ENCODE measurements at regions not wholly inside any gene's neighbourhood (a gene's known extent, or its start where the extent isn't known, plus 50 kb on each side); places are given as distances from the start of the nearest gene placed in this dataset.
"Not testable (repeated sequence)": the region's sequence is repeated elsewhere in the genome, so short reads cannot be mapped to it uniquely, and the experiment has no call there.

- peak in 1 of 2 experiments; percentile 10 for DNase-seq
These were observed 177.1 kb downstream of the RNF144A start for GRCh38 chr2:7094231-7094741.

- no peak for DNase-seq
These were observed 179.6 kb downstream of the RNF144A start for GRCh38 chr2:7096726-7097352.

GRCh38 chr2:7097353-7097895, 180.2 kb downstream of the RNF144A start:
- peak; percentile 94 to 99 for DNase-seq

GRCh38 chr2:7098816-7099215, 181.6 kb downstream of the RNF144A start:
- peak; percentile 40 to 67 for DNase-seq

DNA sequence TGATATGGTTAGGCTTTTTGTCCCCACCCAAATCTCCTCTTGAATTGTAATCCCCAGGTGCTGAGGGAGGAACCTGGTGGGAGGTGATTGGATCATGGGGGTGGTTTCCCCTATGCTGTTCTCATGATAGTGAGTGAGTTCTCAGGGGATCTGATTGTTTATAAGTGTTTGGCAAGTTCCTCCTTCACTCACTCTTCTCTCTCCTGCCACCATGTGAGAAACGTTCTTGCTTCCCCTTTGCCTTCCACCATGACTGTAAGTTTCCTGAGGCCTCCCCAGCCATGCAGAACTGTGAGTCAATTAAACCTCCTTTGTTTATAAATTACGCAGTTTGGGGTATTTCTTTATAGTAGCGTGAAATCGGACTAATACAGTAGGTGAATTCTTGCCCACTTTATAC, 182.5 kb downstream of the RNF144A start:
- not testable (repeated sequence) for DNase-seq

GRCh38 chr2:7102826-7103225, 185.6 kb downstream of the RNF144A start:
- DNase-seq, result no peak

- DNase-seq, result peak; percentile 13 to 69
These were observed 191.8 kb downstream of the RNF144A start for GRCh38 chr2:7108792-7109532.

- peak in 1 of 2 experiments; percentile 80 for DNase-seq
These were observed 192.3 kb downstream of the RNF144A start for GRCh38 chr2:7109533-7109885.

DNA sequence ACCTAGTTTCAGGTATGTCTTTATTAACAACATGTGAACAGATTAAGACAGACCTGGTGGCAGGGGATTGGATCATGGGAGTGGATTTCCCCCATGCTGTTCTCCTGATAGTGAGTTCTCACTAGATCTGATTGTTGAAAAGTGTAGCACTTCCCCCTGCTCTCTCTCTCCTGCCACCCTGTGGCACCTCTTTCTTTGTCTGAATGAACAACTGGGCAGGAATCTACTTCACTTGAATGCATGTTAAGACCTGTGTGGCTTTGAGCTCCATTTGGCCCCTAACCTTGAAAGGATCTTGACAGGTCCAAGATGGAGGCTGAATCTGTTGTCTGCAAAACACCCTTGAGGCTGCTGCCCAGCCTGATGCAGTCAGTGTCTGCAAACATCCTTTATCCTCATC, 194.4 kb downstream of the RNF144A start:
- peak; percentile 14 to 62 for DNase-seq

DNA sequence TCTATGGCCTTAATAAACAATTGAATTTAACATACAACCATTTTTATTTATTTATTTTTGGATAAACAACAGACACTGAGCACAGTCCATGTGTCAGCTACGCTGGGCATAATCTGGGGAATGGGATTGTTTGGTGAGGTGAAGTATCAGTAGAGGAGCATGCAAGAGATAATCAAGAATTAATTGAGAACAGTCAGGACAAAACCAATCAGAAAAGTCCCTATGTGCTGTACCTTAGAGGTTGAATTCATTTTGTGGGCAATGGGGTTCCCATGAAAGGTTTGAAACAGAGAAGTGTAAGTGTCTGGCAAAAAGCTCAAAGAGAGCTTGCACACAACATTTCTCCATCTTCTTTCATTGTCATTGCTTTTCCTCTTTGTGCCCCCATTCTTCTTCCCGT, 198.2 kb downstream of the RNF144A start:
- no peak for DNase-seq

GRCh38 chr2:7115906-7116305, 198.7 kb downstream of the RNF144A start:
- peak in 1 of 2 experiments; percentile 15 for DNase-seq

- DNase-seq, result peak; percentile 85 to 97
These were observed 199.3 kb downstream of the RNF144A start for GRCh38 chr2:7116511-7116910.

DNA sequence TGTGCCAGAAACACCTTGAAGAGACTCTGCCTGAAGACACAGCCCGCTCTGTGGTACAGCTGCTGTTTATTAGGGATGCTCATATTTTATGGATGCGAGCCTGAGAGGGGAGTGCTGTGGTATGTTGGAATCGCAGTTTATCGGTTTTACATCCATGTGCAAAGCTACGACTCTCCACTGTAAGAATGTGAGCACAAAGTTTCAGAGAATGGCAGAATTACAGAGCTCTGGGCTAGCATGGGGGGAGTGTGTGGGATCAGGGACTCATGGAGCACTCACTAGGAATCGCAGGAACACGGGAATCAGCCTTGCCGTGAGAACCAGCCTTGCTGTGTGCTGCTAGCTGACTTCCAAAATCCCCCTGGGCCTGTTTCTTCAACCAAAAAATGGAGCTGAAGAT, 199.9 kb downstream of the RNF144A start:
- no peak for DNase-seq

DNA sequence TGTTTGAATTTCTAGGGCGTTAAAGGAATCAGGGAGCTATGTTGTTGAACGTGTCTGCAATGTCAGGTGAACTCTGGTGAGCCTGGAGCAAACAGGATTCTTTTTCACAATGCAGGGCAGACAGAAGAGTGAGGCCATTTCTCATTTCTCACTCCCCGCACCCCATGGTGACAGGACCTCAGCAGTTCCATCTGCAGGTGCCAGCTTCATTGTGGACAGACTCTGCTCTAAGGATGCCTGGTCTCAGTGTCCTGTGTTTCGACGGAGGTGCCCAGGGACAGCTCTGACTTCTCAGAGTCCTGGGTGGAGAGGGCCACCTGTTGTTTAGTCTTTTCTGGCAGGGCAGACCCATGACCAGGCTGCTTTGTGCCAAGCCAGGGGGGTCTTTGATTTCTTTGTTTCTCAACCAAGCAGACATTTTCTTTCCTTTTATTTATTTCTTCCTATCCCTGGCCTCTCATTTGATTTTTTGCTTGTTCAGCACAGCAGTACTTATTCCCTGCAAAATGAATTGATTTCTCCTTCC, 201.5 kb downstream of the RNF144A start:
- peak in 1 of 2 experiments; percentile 51 for DNase-seq

DNA sequence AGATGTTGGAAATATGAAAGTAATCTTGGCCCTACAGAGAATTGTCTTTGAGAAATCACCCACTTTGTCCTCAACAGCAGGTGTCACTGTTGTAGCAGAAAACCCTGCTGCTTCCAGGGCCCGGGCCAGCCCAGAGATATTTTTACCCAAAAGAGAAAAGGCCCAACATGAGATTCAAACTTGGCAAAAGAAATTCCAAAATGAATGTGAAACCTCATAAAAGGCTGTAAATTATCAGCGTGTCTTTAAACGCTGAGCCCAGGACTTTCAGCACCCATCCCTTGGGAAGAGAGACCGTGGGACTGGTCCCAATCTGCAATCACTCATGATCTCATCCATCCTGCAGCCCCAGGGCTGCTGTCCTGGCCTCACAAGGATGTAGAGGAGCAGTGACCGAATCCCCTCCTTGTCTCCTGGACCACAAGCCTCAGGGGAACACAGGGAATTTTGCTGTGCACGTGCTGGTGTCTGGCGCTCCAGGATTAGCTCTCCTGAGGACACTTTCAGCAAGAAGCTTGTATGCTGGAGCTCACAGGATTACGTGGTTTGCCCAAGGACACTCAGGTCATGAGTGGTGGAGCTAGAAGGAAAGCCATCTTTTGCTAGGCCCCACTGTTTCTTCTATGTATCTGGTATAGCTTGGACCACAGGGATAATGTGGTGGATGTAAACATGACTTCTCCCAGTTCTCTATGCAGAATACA, 202.1 kb downstream of the RNF144A start:
- DNase-seq, result peak; percentile 25 to 63

DNA sequence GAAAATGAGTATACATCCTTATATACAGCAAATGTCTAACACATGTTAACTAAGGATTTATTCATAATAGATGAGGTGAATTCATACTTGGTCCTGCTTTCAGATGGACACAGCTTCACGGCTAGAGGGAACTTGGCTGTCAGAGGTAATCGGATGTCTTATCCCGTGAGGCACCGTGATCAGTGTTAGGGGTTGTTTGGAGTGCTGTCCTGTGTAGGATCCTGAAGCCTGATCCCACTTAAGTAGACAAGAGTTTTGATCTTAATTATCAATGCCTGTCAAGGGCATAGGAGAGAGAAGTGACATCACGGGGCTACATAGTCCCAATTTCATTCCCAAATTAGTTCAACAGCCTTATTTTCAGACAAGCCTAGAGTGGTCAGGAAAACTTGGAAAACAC, 204.6 kb downstream of the RNF144A start:
- peak; percentile 80 to 95 for DNase-seq

DNA sequence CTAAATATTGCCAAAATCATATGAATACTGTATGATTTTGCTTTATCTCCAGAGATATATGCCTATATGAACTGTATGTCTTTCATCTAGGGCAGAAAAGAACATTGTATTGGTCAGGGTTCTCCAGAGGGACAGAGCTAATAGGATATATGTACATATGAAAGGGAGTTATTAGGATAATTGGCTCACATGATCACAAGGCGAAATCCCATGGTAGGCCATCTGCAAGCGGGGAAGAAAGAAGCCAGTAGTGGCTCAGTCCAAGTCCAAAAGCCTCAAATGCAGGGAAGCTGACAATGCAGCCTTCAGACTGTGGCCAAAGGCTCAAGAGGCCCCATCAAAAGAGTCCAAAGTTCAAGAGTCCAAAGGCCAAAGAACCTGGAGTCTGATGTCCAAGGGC, 209.9 kb downstream of the RNF144A start:
- no peak for DNase-seq

- DNase-seq, result no peak
These were observed 210.5 kb downstream of the RNF144A start for GRCh38 chr2:7127687-7128086.

DNA sequence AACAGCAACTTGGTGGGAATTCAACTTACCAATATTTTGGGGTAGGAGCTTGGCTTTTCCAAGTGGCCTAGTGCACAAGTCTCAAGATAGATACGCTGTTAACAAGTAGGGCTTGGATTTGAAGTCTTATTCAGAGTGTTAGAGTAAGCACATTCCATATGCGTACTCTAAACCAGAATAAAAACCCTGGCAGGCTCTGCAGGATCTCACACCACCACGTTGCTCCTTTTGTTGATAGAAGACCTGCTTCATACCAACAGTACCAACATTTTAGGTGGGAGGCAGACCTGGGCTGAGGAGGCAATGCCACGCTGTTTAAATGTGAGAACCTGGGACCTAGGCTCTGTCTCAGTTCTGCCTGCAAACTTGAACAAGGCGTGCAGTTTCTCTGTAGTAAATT, 214.0 kb downstream of the RNF144A start:
- DNase-seq, result no peak

- DNase-seq, result no peak
These were observed 215.5 kb downstream of the RNF144A start for GRCh38 chr2:7132753-7133152.

DNA sequence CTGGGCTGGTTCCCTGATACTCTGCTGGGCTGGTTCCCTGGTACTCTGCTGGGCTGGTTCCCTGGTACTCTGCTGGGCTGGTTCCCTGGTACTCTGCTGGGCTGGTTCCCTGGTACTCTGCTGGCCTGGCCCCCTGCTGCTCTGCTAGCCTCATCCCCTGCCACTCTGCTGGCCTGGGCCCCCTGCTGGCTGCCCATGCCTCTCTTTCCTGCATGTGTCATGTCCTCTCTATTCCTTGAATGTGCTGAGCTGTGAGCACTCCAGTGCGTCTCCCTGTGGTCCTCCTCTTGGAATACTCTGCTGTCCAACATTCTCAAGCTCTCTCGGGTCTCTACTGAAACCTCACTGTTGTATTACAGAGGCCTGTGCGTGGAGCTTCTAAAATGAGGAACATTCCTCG, 216.3 kb downstream of the RNF144A start:
- peak in 1 of 2 experiments; percentile 15 for DNase-seq

- DNase-seq, result no peak
These were observed 223.1 kb downstream of the RNF144A start for GRCh38 chr2:7140306-7140705.

GRCh38 chr2:7145707-7146106, 228.5 kb downstream of the RNF144A start:
- no peak for DNase-seq
